KBM-7 (cell line): ENCODE measurements at regions not wholly inside any gene's neighbourhood (a gene's known extent, or its start where the extent isn't known, plus 50 kb on each side); places are given as distances from the start of the nearest gene placed in this dataset.

ENCODE experiments used
- DNase-seq: peaks from one replicate; pipeline ENCODE4 v3.0.0-alpha.2; 2015
- in situ Hi-C: fragments of 300-500 bp; cut with MboI; formaldehyde crosslinking; loops from 2 replicates; pipeline ENCODE4 v1.14.3; 2020; ENCODE audit warnings: low sequenced_read_pairs, low pct_unique_long_range_greater_than_20kb, mixed read lengths

- in situ Hi-C loops, result no loop called here
- DNase-seq, result no peak
Measured at GRCh38 chr7:24341691-24342413, 57.9 kb downstream of the NPY start.

DNA sequence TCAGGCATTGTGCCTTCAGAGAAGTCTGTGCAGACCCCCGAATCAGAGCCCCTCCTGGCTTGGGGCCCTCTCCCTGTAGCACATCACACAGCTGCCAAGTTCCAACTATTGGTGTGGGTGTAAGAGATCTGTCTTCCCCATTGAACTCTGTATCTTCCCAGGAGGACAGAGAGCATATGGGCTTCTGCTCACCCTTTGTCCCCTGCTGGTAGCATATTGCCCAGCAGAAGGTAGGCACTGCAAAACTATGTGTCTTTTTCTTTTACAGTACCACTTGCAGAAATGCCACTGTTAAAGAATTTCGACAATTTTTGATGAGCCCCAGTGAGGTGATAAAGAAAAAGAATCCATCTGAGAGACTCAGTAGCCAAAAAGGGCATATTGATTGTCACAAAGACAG, 59.6 kb downstream of the NPY start:
- in situ Hi-C loops, result no loop called here
- no peak for DNase-seq

DNA sequence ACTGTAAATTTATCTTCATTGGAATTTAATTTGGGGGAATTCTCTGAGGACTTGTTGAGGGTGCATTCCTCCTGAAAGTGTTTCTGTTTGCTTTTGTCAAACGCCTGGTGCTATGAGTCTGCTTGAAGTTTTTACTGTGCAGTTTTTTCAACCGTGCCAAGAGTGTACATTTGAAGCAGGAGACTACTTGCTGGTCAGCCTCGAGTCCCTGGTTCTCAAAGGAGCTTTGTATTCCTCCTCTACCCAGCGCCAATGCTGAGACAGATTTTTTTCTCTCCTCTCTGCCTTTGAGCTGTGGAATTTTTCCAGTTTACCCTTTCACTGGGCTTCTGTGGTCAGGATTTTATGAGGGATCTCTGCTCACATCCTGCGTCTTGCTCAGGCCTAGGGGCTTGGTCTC, 62.1 kb downstream of the NPY start:
- in situ Hi-C loops, result no loop called here
- no peak for DNase-seq

DNA sequence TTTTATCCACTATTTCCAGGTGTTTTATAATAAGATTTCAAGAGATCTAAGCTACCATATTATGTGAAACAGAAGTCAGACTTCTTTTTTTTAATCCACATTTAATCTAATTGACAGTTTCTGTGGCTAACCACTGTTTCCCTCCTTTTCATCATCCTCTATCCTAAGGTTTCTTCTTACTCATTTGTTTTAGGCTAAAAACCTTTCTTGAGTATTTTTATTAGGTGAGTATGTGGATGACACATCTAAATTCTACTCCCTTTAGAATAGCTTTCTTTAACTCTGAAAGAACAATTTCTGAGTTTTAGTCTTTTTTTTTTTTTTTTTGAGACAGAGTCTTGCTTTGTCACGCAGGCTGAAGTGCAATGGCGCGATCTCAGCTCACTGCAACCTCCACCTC, 62.7 kb downstream of the NPY start:
- DNase-seq, result no peak
- in situ Hi-C loops, result no loop called here

GRCh38 chr7:24349339-24349738, 65.3 kb downstream of the NPY start:
- DNase-seq, result no peak
- in situ Hi-C loops, result no loop called here

DNA sequence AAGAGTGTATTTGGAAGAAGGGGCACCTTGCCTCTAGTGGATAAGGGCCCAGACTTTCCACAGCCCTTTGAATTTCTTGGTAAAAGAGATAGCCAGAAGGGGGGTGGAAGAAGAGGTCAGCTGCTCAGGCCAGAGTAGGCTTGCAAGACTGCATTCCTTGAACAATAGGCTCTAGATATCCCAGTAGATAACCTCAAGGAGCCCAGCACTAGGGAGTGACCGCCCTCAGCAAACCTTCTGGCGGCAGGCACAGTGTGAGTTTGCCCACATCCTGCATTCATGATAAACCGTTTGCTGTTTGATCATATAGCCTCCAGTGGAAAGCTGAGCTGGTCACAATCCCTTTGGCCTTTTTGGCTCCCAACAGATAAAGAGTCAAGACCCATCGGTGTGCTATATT, 70.5 kb downstream of the NPY start:
- in situ Hi-C loops, result no loop called here
- no peak for DNase-seq

DNA sequence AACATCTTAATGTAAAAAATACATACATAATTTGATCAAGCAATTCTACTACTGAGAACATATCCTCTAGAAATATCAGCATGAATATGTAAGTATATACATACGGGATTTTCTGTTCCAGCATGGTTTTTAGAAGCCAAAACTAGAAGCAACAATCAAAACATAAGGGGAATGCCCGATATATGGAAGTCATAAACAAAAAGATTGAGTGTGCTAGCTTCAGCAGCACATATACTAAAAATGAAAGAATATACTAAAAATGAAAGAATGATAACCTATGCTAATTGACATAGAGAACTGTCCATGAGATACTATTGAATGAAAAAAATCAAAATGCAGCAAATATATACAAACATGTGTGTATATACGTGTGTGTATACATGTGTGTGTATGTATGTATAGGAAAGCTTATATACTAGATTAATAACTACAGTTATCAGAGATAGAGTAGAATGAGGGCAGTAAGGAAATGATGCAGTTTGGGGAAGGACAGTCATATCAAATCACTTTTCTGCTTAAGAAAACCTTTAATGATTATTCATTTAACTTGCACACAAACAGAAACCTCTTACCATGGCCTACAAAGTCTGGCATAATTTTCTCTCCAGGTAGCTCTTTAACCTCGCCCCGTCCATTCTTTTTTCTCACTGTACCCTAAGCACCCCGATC, 72.9 kb downstream of the NPY start:
- no peak for DNase-seq
- in situ Hi-C loops, result no loop called here

DNA sequence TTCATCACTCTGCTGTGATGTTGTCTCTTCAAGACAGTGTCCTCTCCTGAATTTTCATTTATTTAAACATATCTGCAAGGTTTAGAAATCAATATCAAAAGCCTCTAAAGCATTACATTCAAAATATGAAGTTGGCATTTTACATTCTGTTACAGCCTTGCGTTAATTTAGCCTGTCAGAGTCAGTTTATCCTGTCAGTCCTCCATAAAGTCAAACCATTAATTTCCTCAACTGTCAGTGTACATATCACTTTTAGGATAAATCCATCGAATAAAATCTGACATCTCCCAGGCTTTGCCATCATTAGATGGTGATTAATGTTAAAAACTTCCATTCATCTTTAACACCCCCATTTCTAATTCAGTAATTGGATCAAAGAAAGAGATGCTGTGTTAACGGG, 77.0 kb downstream of the NPY start:
- in situ Hi-C loops, result no loop called here
- no peak for DNase-seq

DNA sequence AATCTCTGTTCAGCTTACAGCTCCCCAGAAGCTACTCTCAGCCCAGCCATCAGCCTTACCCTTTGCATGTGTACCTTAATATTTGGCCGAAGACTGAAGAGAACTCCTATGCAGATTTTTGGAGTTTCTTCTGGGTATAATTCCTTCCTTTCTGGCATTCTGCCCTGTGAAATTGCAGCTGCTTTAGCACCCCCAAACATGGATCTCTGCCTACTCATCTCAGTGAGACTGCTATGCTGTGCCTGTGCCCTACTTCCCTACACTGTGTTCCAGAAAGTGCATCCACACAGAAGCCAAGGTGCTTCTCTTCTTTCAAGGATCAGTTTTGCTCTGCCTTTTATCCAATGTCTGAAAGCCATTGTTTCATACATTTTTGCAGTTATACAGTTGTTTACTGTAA, 81.6 kb downstream of the NPY start:
- in situ Hi-C loops, result no loop called here
- no peak for DNase-seq

DNA sequence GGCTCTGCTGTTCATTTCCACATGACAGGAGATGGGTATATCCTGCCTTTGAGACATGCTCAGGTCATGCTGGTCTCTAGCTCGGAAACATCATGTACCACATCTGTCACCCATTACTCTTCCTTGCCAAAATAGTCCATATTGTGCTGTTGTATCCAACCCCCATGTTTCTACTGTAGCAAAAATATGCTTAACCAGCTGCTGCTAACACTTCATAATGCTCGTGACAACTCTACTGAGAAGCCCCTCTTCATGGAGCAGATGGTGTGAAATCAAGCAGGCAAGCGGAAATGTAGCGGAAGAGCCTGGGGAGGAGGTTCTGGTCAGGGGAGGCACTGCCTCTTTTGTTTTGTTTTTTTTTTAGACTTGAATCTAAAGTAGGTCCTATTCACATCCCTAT, 82.9 kb downstream of the NPY start:
- no peak for DNase-seq
- in situ Hi-C loops, result no loop called here

GRCh38 chr7:24368161-24368560, 84.2 kb downstream of the NPY start:
- in situ Hi-C loops, result no loop called here
- no peak for DNase-seq

GRCh38 chr7:24370541-24370940, 86.6 kb downstream of the NPY start:
- in situ Hi-C loops, result no loop called here

DNA sequence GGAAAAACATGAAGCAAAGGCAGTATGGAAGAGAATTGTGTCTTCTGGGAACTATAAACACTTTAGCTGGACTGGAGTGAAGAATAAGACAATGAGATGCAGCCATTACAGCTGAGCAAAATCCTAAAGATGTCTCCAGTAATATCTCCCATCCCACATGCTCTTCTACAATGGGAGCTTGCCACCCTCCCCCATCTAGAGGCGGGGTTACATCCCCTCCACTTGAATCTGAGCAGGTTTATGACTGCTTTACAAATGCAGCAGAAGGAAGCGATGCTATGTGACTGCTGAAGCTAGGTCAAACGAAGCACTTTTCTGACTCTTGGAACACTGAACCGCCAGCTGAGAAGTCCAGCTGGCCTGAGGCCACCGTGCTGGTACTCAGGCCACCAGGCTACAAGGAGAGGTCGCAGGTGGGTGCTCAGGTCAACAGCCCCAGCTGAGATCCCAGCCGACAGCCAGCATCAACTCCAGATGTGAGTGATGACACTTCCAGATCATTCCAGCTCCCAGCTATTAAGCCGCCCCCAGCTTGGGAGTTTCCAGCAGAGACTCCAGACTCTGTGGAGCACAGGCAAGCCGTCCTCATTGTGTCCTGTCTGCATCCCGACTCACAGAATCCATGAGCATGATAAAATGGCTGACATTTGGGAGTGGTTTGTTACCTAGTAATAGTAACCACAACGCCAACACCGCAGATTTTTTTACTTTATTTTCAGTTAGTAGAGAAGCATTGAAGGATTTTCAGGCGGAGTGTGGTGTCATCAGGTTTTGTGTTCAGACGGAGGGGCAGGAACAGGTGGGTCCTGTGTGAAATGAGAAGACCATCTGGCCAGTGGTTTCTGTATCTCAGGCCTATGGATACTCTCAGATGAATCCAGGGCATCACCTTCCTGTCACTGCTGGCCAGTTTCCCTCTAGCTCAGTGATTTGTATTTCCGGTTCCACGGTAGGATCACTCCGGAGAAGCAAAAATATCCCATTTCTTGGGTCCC, 89.3 kb downstream of the NPY start:
- no peak for DNase-seq
- in situ Hi-C loops, result no loop called here

More at GRCh38 chr7:24370541-24370940, 86.6 kb downstream of the NPY start:
- DNase-seq, result no peak

DNA sequence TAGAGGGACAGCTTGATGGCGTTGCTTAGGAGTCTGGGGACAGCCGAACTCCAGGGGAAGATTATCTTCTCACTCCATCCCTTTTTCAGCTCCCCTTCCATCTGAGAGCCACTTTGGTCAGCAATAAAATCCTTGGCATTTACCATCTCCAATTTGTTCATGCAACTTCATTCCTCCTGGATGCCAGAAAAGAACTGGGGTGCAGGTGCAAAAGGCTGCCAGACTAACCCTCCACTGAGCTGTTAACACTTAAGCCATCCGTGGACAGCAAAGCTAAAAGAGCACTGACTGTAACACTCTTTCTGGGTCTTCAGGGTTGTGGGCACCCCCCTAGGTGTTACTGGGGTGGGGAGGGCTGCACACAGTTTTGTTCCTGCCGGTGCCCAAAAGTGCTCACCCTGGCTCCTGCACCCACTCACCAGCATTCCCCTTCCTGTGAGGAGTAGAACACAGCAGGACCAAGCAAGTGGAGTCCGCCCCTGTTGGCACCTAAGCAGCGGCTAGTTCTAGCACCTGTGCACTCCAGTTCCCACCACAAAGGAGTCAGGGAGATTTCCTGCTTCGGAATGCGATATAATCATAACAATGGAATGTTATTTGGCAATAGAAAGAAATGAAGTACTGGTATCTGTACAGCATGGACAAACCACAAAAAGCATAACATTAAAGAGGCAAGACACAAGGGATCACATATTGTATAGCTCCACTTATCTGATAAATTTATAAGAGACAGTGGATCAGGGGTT, 95.1 kb downstream of the NPY start:
- in situ Hi-C loops, result no loop called here
- DNase-seq, result no peak

GRCh38 chr7:24381894-24382505, 98.0 kb downstream of the NPY start:
- DNase-seq, result peak; percentile 17
- in situ Hi-C loops, result no loop called here

GRCh38 chr7:24383055-24383454, 99.1 kb downstream of the NPY start:
- in situ Hi-C loops, result no loop called here
- DNase-seq, result no peak

DNA sequence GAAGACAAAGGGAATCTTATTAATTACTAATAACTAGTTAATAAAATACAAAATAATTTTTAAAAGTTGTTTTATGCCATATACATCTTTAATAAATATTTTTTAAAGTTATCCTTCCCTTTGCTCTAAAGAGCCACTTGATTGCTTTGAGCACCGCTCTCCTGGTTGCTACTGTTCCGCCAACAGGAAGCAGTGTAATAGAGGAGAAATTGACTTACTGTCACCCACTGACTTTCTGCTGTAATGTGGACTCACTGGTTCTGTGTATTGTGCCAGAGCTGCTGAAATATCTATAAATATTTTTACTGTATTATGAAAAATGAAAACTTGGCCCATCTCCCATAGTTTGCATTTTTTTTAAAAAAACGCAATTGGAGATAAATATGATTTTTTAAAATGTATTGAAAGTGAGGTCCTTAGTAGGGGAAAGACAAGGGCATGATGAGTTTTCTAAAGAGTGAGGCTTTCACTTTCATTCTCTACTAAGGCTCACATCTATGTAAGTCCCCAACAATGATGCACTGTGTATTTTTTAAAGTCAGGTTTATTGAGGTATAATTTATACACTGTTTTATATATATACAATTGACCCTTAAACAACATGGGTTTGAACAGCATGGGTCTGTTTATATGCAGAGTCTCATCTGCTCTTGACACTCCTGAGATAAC, 100.5 kb downstream of the NPY start:
- DNase-seq, result no peak
- in situ Hi-C loops, result no loop called here

- in situ Hi-C loops, result no loop called here
- DNase-seq, result no peak
Measured at GRCh38 chr7:24388212-24388611, 104.2 kb downstream of the NPY start.
